Peyer's patch (tissue), 4 donors: ENCODE measurements at regions not wholly inside any gene's neighbourhood (a gene's known extent, or its start where the extent isn't known, plus 50 kb on each side); places are given as distances from the start of the nearest gene placed in this dataset.

Source experiments
- DNase-seq, 3 donors: peaks; one replicate each; pipeline ENCODE4 v3.0.0-alpha.2; 2017 to 2019
- H3K27ac ChIP-seq, 4 donors: fragments of 200-600 bp; sonication (generic); one replicate each; pipeline ENCODE4 v1.5.1; 2016 to 2019
- H3K27me3 ChIP-seq, 2 donors: fragments of 200-600 bp; sonication (generic); one replicate each; pipeline ENCODE4 v1.5.1; 2019
- H3K36me3 ChIP-seq, 3 donors: fragments of 200-600 bp; sonication (generic); one replicate each; pipeline ENCODE4 v1.5.1; 2016 to 2019
- H3K4me1 ChIP-seq, 4 donors: fragments of 200-600 bp; sonication (generic); one replicate each; pipeline ENCODE4 v1.5.1; 2016 to 2019
- H3K4me3 ChIP-seq, 4 donors: fragments of 200-600 bp; sonication (generic); 1 replicate in 3 of 4; 2 replicates in 1 of 4; pipeline ENCODE4 v1.5.1; 2016 to 2019; ENCODE audit warnings: mild to moderate bottlenecking in 1 of 4
- H3K9me3 ChIP-seq, 4 donors: fragments of 200-600 bp; sonication (generic); one replicate each; pipeline ENCODE4 v1.5.1; 2016 to 2019; ENCODE audit warnings: mild to moderate bottlenecking in 1 of 4
- CTCF ChIP-seq, 6 experiments: fragments of 450-650 bp in 4 of 6; fragments of 200-600 bp in 2 of 6; sonication (generic) in 1 of 6; IDR thresholded peaks; one replicate each; pipeline ENCODE4 v1.5.1; 2017 to 2019; ENCODE audit warnings: antibody characterized with exemption in 6 of 6, mild to moderate bottlenecking in 3 of 6, moderate library complexity in 1 of 6
- POLR2A ChIP-seq, 2 donors: fragments of 450-650 bp; IDR thresholded peaks; one replicate each; pipeline ENCODE4 v1.5.1; 2017; ENCODE audit warnings: antibody characterized with exemption in 2 of 2, mild to moderate bottlenecking in 2 of 2, moderate library complexity in 2 of 2

GRCh38 chr4:135065366-135065765 lies 863.8 kb upstream of the PABPC4L start:
- no peaks in the 10 kb centered on the region for H3K27me3 ChIP-seq

DNA sequence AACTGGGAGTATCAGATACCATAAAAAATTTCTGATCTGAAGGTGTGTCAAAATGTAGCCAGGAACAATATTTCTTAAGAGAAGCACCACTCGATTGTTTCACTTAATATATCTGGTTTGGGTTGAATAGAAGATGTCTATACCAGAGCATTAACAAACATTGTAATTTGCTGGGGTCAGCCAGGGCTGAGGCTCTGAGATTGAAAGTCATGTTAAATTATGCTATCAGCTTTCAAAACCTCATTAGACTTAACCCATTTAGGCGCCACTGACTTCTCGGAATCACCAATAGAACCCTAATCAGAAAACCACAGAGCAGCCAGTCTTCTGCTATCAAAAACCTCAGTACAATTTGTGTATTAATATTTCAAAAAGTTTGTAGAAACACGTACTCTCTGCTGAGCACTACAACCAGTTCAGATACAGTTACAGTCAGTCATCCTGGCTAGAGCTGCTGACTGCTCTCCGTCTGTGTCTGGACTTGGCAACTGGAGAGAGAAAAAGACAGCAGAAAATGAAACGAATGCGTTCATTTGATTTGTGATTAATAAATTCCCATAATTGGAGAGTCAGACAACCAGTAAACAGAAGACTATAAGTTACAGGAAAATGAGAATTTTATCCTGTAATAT lies 848.6 kb upstream of the PABPC4L start:
- H3K9me3 ChIP-seq = no peaks in the 10 kb centered on the region
- H3K27ac ChIP-seq = no peak overlapping the region
- H3K27me3 ChIP-seq = no peaks in the 10 kb centered on the region
- no peak overlapping the region for H3K4me3 ChIP-seq
- no peak for DNase-seq
- H3K4me1 ChIP-seq = no peaks in the 10 kb centered on the region
- no peaks in the 10 kb centered on the region for H3K36me3 ChIP-seq
- no peak for TF ChIP-seq POLR2A (IDR thresholded peaks at IDR 0.05)

More at GRCh38 chr4:135065366-135065765, 863.8 kb upstream of the PABPC4L start:
- DNase-seq = no peak
- no peak for TF ChIP-seq CTCF (IDR thresholded peaks at IDR 0.05)
- no peak for TF ChIP-seq POLR2A (IDR thresholded peaks at IDR 0.05)
- no peaks in the 10 kb centered on the region for H3K4me1 ChIP-seq
- H3K4me3 ChIP-seq = no peak overlapping the region
- no peak overlapping the region for H3K27ac ChIP-seq
- H3K9me3 ChIP-seq = no peaks in the 10 kb centered on the region
- H3K36me3 ChIP-seq = no peaks in the 10 kb centered on the region

GRCh38 chr4:135032670-135033069 lies 831.1 kb upstream of the PABPC4L start:
- Histone ChIP-seq H3K36me3 (no peaks in the 10 kb centered on the region), H3K27me3 (no peaks in the 10 kb centered on the region), H3K27ac (no peak overlapping the region), H3K4me1 (no peaks in the 10 kb centered on the region), H3K9me3 (no peaks in the 10 kb centered on the region), H3K4me3 (no peak overlapping the region)
- DNase-seq = no peak
- TF ChIP-seq CTCF (IDR thresholded peaks at IDR 0.05) (no peak), POLR2A (IDR thresholded peaks at IDR 0.05) (no peak)

DNA sequence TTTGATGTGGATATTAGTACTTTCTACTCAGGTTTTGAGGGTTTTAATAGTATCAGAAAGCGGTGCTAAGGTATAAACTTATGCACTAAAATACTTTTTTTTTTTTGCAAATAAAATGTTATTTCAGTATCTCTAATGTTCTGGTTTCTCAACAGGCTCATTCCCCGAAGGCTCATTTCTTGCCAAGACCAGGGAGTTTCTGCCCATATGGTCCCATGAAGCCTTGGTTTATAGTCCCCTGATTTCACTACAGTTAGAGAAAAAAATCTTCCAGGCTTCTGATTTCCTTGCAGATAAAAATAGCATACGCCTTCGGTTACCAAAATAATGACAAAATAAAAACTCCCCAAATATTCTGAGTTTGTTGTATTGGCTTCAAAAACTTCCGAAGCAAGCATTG lies 814.2 kb upstream of the PABPC4L start:
- Histone ChIP-seq H3K4me1 (no peaks in the 10 kb centered on the region), H3K36me3 (no peaks in the 10 kb centered on the region), H3K9me3 (no peaks in the 10 kb centered on the region), H3K27me3 (no peaks in the 10 kb centered on the region), H3K27ac (no peak overlapping the region), H3K4me3 (no peak overlapping the region)
- no peak for DNase-seq
- TF ChIP-seq CTCF (IDR thresholded peaks at IDR 0.05) (no peak), POLR2A (IDR thresholded peaks at IDR 0.05) (no peak)

DNA sequence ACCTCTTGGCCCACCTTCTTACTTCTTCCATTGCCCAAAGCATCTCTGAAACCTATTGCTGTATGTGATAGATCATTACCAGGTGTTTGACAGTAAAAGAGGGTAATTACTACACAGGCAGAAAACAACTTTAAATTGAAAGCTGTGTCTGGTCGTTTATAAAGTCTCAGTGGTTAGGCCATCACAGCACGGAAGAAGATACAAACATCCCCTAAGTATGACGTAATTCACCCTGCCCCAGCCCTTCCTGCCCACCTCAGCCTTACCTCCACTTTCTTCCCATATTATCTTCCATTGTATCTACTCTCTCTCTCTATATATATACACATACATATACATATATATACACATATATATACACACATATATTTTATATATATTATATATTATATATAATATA lies 805.8 kb upstream of the PABPC4L start:
- H3K4me1 ChIP-seq = no peaks in the 10 kb centered on the region
- H3K9me3 ChIP-seq = no peaks in the 10 kb centered on the region
- H3K4me3 ChIP-seq = no peak overlapping the region
- H3K36me3 ChIP-seq = no peaks in the 10 kb centered on the region
- no peak for DNase-seq
- TF ChIP-seq POLR2A (IDR thresholded peaks at IDR 0.05) (no peak), CTCF (IDR thresholded peaks at IDR 0.05) (no peak)
- no peak overlapping the region for H3K27ac ChIP-seq
- H3K27me3 ChIP-seq = no peaks in the 10 kb centered on the region

DNA sequence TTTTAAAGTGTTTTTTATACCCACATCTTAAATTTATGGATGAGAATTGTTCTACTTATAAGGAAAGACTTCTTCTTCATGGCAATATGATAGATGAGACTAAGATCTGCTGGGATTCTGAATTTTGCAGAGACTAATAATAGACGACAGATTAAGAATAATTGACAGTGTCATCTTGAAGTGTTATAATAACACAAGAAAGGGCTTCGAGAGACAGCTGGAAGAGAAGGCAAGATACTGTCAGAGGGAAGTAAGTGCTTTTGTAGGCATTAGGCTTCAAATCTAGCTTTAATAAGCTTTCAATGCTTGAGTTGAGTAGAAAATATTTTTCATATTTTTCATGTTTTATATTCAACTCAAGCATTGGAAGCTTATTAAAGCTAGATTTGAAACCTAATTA lies 797.6 kb upstream of the PABPC4L start:
- Histone ChIP-seq H3K27me3 (no peaks in the 10 kb centered on the region), H3K36me3 (no peaks in the 10 kb centered on the region), H3K4me1 (no peaks in the 10 kb centered on the region), H3K9me3 (no peaks in the 10 kb centered on the region), H3K4me3 (no peak overlapping the region), H3K27ac (no peak overlapping the region)
- no peak for TF ChIP-seq CTCF (IDR thresholded peaks at IDR 0.05)
- TF ChIP-seq POLR2A (IDR thresholded peaks at IDR 0.05) = no peak
- no peak for DNase-seq
